WTC11 (cell line): ENCODE measurements at regions not wholly inside any gene's neighbourhood (a gene's known extent, or its start where the extent isn't known, plus 50 kb on each side); places are given as distances from the start of the nearest gene placed in this dataset.
A peak's percentile ranks its signal among the peaks of the same experiment; 100 is the strongest.

Experiments
- ATAC-seq: fragments of 200-7000 bp; cut with Tn5 transposase; 2 replicates; pipeline ENCODE4 v1.10.0; 2021; ENCODE audit warnings: mild to moderate bottlenecking, moderate library complexity
- CTCF ChIA-PET: fragments of 300-600 bp; sonication (Branson Sonifier 250); formaldehyde crosslinking; loops from one replicate; lab custom pipeline; 2021; ENCODE audit warnings: antibody characterized with exemption; lab: Charles Lee
- POLR2A ChIA-PET: fragments of 350-600 bp; sonication (Branson Sonifier 250); formaldehyde crosslinking; loops from one replicate; lab custom pipeline; 2021; ENCODE audit warnings: antibody characterized with exemption; lab: Charles Lee
- DNase-seq: peaks from one replicate; pipeline ENCODE4 v3.0.0; 2021; ENCODE audit warnings: low spot score
- H3K27ac Mint-ChIP-seq: 2 replicates; pipeline ENCODE4 v1.8.0; 2021; ENCODE audit warnings: mixed read lengths
- H3K27me3 Mint-ChIP-seq: 2 replicates; pipeline ENCODE4 v1.8.0; 2021; ENCODE audit warnings: low read depth, mild to moderate bottlenecking, moderate library complexity, mixed read lengths
- H3K36me3 Mint-ChIP-seq: 2 replicates; pipeline ENCODE4 v1.8.0; 2021; ENCODE audit warnings: mixed read lengths
- H3K4me1 Mint-ChIP-seq: 2 replicates; pipeline ENCODE4 v1.8.0; 2022; ENCODE audit warnings: mixed read lengths
- H3K4me3 Mint-ChIP-seq: 2 replicates; pipeline ENCODE4 v1.8.0; 2021; ENCODE audit warnings: mild to moderate bottlenecking, moderate library complexity, mixed read lengths
- H3K9me3 Mint-ChIP-seq: 2 replicates; pipeline ENCODE4 v1.8.0; 2021; ENCODE audit warnings: mixed read lengths
- CBFB ChIP-seq: sonication (generic); formaldehyde crosslinking; IDR thresholded peaks from 2 replicates; pipeline ENCODE4 v1.8.1; 2022; ENCODE audit warnings: mild to moderate bottlenecking, low read depth, missing genetic modification reagents
- CDX4 ChIP-seq: fragments of 250-450 bp; sonication (Bioruptor Pico); IDR thresholded peaks from 2 replicates; pipeline ENCODE4 v1.9.0; 2021; ENCODE audit warnings: moderate library complexity, mild to moderate bottlenecking, inconsistent platforms, borderline replicate concordance
- CREB1 ChIP-seq: sonication (generic); formaldehyde crosslinking; IDR thresholded peaks from 2 replicates; pipeline ENCODE4 v1.8.0; 2023; ENCODE audit warnings: mild to moderate bottlenecking, missing genetic modification reagents
- ELF4 ChIP-seq: sonication (generic); formaldehyde crosslinking; IDR thresholded peaks from 2 replicates; pipeline ENCODE4 v1.8.1; 2022; ENCODE audit warnings: low read depth, mild to moderate bottlenecking, moderate library complexity, missing genetic modification reagents
- ESRRA ChIP-seq: sonication (generic); formaldehyde crosslinking; IDR thresholded peaks from 2 replicates; pipeline ENCODE4 v1.8.1; 2022; ENCODE audit warnings: mild to moderate bottlenecking, missing genetic modification reagents, borderline replicate concordance
- FOXJ3 ChIP-seq: sonication (generic); formaldehyde crosslinking; IDR thresholded peaks from 2 replicates; pipeline ENCODE4 v1.9.0; 2021; ENCODE audit warnings: missing genetic modification reagents, mild to moderate bottlenecking, borderline replicate concordance
- FOXP1 ChIP-seq: sonication (generic); formaldehyde crosslinking; IDR thresholded peaks from 2 replicates; pipeline ENCODE4 v1.8.0; 2022; ENCODE audit warnings: missing genetic modification reagents, mild to moderate bottlenecking, moderate library complexity, borderline replicate concordance
- JAZF1 ChIP-seq: fragments of 250-450 bp; sonication (Bioruptor Pico); IDR thresholded peaks from 2 replicates; pipeline ENCODE4 v1.9.0; 2021; ENCODE audit warnings: moderate library complexity, mild to moderate bottlenecking, inconsistent platforms
- JUN ChIP-seq: sonication (generic); formaldehyde crosslinking; IDR thresholded peaks from 2 replicates; pipeline ENCODE4 v1.8.0; 2023; ENCODE audit warnings: mild to moderate bottlenecking, missing genetic modification reagents
- MLX ChIP-seq: sonication (generic); formaldehyde crosslinking; IDR thresholded peaks from 2 replicates; pipeline ENCODE4 v1.8.1; 2023; ENCODE audit warnings: mild to moderate bottlenecking, missing genetic modification reagents, moderate library complexity
- MXD4 ChIP-seq: fragments of 250-450 bp; sonication (Bioruptor Pico); IDR thresholded peaks from 2 replicates; pipeline ENCODE4 v1.8.0; 2021; ENCODE audit warnings: mild to moderate bottlenecking, moderate library complexity, borderline replicate concordance
- NR3C1 ChIP-seq: sonication (generic); formaldehyde crosslinking; conservative IDR thresholded peaks from 2 replicates; pipeline ENCODE4 v1.8.1; 2023; ENCODE audit warnings: low read depth, mild to moderate bottlenecking, missing genetic modification reagents
- RORB ChIP-seq: fragments of 250-450 bp; sonication (Bioruptor Pico); IDR thresholded peaks from 2 replicates; pipeline ENCODE4 v1.9.0; 2021; ENCODE audit warnings: mild to moderate bottlenecking
- SMAD3 ChIP-seq: sonication (generic); formaldehyde crosslinking; IDR thresholded peaks from 2 replicates; pipeline ENCODE4 v1.8.0; 2022; ENCODE audit warnings: missing genetic modification reagents, mild to moderate bottlenecking, borderline replicate concordance
- SMAD4 ChIP-seq: sonication (generic); formaldehyde crosslinking; IDR thresholded peaks from 2 replicates; pipeline ENCODE4 v1.8.0; 2022; ENCODE audit warnings: mild to moderate bottlenecking, missing genetic modification reagents
- SP1 ChIP-seq: sonication (generic); formaldehyde crosslinking; conservative IDR thresholded peaks from 2 replicates; pipeline ENCODE4 v1.8.1; 2022; ENCODE audit warnings: missing genetic modification reagents
- TEAD1 ChIP-seq: sonication (generic); formaldehyde crosslinking; IDR thresholded peaks from 2 replicates; pipeline ENCODE4 v1.8.0; 2022; ENCODE audit warnings: mild to moderate bottlenecking, missing genetic modification reagents
- TP53 ChIP-seq: sonication (generic); formaldehyde crosslinking; IDR thresholded peaks from 2 replicates; pipeline ENCODE4 v1.8.1; 2023; ENCODE audit warnings: mild to moderate bottlenecking, missing genetic modification reagents
- ZNF263 ChIP-seq: sonication (generic); formaldehyde crosslinking; IDR thresholded peaks from 2 replicates; pipeline ENCODE4 v1.8.1; 2022; ENCODE audit warnings: low read depth, mild to moderate bottlenecking, moderate library complexity, missing genetic modification reagents
- ZNF396 ChIP-seq: fragments of 250-450 bp; sonication (Bioruptor Pico); IDR thresholded peaks from 2 replicates; pipeline ENCODE4 v1.8.0; 2021; ENCODE audit warnings: mild to moderate bottlenecking, moderate library complexity, borderline replicate concordance
- TF ChIP-seq, protein P1 (sequence below): sonication (generic); formaldehyde crosslinking; IDR thresholded peaks from 2 replicates; pipeline ENCODE4 v1.8.0; 2022; ENCODE audit warnings: missing genetic modification reagents
- TF ChIP-seq, protein P2 (sequence below): fragments of 200-600 bp; IDR thresholded peaks from 2 replicates; pipeline ENCODE4 v1.8.0; 2022; ENCODE audit warnings: antibody characterized with exemption
- TF ChIP-seq, protein P3 (sequence below): fragments of 250-450 bp; sonication (Bioruptor Pico); IDR thresholded peaks from 2 replicates; pipeline ENCODE4 v1.8.0; 2021; ENCODE audit warnings: mild to moderate bottlenecking

GRCh38 chr6:27767851-27768250, 144.3 kb downstream of the OR2B2 start:
- Mint-ChIP-seq H3K4me3 (no peak overlapping the region), H3K9me3 (no peaks in the 10 kb centered on the region), H3K27ac (no peak overlapping the region), H3K4me1 (peaks cover 23% of the 10 kb centered on the region), H3K27me3 (peaks cover 100% of the 10 kb centered on the region), H3K36me3 (no peaks in the 10 kb centered on the region)
- CTCF ChIA-PET = interaction anchor here (1.7 to 5.6 kb wide), 2 partner anchors 10 to 15 kb away, joined by 9 to 57 read pairs; no protein-coding TSS in a partner anchor
- no peak for TF ChIP-seq FOXP1
- no peak for TF ChIP-seq FOXJ3 (CRISPR knock-in tag)
- no peak for TF ChIP-seq MLX (CRISPR knock-in tag)
- no peak for TF ChIP-seq ELF4
- no peak for TF ChIP-seq JUN
- TF ChIP-seq CDX4 = no peak
- TF ChIP-seq ZNF263 (CRISPR knock-in tag) = no peak
- TF ChIP-seq SMAD3 (CRISPR knock-in tag) = no peak
- no peak for TF ChIP-seq RORB (CRISPR knock-in tag)
- no peak for TF ChIP-seq ESRRA (CRISPR knock-in tag)
- TF ChIP-seq TEAD1 = no peak
- TF ChIP-seq CREB1 (CRISPR knock-in tag) = no peak
- TF ChIP-seq SP1 = no peak
- TF ChIP-seq NR3C1 (CRISPR knock-in tag) = no peak
- TF ChIP-seq, protein P1, sequence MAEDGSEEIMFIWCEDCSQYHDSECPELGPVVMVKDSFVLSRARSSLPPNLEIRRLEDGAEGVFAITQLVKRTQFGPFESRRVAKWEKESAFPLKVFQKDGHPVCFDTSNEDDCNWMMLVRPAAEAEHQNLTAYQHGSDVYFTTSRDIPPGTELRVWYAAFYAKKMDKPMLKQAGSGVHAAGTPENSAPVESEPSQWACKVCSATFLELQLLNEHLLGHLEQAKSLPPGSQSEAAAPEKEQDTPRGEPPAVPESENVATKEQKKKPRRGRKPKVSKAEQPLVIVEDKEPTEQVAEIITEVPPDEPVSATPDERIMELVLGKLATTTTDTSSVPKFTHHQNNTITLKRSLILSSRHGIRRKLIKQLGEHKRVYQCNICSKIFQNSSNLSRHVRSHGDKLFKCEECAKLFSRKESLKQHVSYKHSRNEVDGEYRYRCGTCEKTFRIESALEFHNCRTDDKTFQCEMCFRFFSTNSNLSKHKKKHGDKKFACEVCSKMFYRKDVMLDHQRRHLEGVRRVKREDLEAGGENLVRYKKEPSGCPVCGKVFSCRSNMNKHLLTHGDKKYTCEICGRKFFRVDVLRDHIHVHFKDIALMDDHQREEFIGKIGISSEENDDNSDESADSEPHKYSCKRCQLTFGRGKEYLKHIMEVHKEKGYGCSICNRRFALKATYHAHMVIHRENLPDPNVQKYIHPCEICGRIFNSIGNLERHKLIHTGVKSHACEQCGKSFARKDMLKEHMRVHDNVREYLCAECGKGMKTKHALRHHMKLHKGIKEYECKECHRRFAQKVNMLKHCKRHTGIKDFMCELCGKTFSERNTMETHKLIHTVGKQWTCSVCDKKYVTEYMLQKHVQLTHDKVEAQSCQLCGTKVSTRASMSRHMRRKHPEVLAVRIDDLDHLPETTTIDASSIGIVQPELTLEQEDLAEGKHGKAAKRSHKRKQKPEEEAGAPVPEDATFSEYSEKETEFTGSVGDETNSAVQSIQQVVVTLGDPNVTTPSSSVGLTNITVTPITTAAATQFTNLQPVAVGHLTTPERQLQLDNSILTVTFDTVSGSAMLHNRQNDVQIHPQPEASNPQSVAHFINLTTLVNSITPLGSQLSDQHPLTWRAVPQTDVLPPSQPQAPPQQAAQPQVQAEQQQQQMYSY (CRISPR knock-in tag) = no peak
- ATAC-seq = peak; percentile 8; the same call in 1 of the 2 replicates
- DNase-seq = peak; percentile 45
- POLR2A ChIA-PET = no interaction called here

- Mint-ChIP-seq H3K4me1 (peaks cover 15% of the 10 kb centered on the region), H3K27me3 (peaks cover 100% of the 10 kb centered on the region), H3K4me3 (no peak overlapping the region), H3K36me3 (no peaks in the 10 kb centered on the region), H3K9me3 (no peaks in the 10 kb centered on the region), H3K27ac (no peak overlapping the region)
- no peak for TF ChIP-seq SMAD4
- no peak for TF ChIP-seq CBFB (CRISPR knock-in tag)
- TF ChIP-seq MXD4 (CRISPR knock-in tag) = no peak
- TF ChIP-seq NR3C1 (CRISPR knock-in tag) = no peak
- TF ChIP-seq, protein P2, sequence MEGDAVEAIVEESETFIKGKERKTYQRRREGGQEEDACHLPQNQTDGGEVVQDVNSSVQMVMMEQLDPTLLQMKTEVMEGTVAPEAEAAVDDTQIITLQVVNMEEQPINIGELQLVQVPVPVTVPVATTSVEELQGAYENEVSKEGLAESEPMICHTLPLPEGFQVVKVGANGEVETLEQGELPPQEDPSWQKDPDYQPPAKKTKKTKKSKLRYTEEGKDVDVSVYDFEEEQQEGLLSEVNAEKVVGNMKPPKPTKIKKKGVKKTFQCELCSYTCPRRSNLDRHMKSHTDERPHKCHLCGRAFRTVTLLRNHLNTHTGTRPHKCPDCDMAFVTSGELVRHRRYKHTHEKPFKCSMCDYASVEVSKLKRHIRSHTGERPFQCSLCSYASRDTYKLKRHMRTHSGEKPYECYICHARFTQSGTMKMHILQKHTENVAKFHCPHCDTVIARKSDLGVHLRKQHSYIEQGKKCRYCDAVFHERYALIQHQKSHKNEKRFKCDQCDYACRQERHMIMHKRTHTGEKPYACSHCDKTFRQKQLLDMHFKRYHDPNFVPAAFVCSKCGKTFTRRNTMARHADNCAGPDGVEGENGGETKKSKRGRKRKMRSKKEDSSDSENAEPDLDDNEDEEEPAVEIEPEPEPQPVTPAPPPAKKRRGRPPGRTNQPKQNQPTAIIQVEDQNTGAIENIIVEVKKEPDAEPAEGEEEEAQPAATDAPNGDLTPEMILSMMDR = no peak
- no peak for TF ChIP-seq TP53
- no peak for TF ChIP-seq CDX4
- no peak for TF ChIP-seq ZNF396 (CRISPR knock-in tag)
- TF ChIP-seq, protein P3, sequence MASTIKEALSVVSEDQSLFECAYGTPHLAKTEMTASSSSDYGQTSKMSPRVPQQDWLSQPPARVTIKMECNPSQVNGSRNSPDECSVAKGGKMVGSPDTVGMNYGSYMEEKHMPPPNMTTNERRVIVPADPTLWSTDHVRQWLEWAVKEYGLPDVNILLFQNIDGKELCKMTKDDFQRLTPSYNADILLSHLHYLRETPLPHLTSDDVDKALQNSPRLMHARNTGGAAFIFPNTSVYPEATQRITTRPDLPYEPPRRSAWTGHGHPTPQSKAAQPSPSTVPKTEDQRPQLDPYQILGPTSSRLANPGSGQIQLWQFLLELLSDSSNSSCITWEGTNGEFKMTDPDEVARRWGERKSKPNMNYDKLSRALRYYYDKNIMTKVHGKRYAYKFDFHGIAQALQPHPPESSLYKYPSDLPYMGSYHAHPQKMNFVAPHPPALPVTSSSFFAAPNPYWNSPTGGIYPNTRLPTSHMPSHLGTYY (CRISPR knock-in tag) = no peak
- no peak for TF ChIP-seq JAZF1
- no peak for TF ChIP-seq CREB1 (CRISPR knock-in tag)
- no peak for DNase-seq
- ChIA-PET POLR2A (no interaction called here), CTCF (interaction anchor here (1.0 to 2.4 kb wide), 2 partner anchors 12 to 14 kb away, joined by 3 to 6 read pairs; no protein-coding TSS in a partner anchor)
- ATAC-seq = no peak
These were observed 145.8 kb downstream of the OR2B2 start for GRCh38 chr6:27766405-27766804.
